ENCODE measurements at regions not wholly inside any gene's neighbourhood (a gene's known extent, or its start where the extent isn't known, plus 50 kb on each side); places are given as distances from the start of the nearest gene placed in this dataset.
"Not testable (repeated sequence)": the region's sequence is repeated elsewhere in the genome, so short reads cannot be mapped to it uniquely, and the experiment has no call there.

GRCh38 chr3:177394231-177395024, 197.1 kb upstream of the TBL1XR1 start:
- DNase-seq (ENCODE audit: low read depth) = not testable (repeated sequence)

GRCh38 chr3:177396733-177397132, 199.5 kb upstream of the TBL1XR1 start:
- no peak for DNase-seq (ENCODE audit: low read depth)

- no peak for DNase-seq (ENCODE audit: low read depth)
Observed at GRCh38 chr3:177401375-177401774, 204.1 kb upstream of the TBL1XR1 start.

- no peak for DNase-seq (ENCODE audit: low read depth)
Observed at GRCh38 chr3:177402533-177402932, 205.3 kb upstream of the TBL1XR1 start.

GRCh38 chr3:177405191-177405672, 207.9 kb upstream of the TBL1XR1 start:
- DNase-seq (ENCODE audit: low read depth) = no peak

- DNase-seq (ENCODE audit: low read depth) = no peak
Observed at GRCh38 chr3:177410730-177411129, 213.4 kb upstream of the TBL1XR1 start.

- no peak for DNase-seq (ENCODE audit: low read depth)
Observed at GRCh38 chr3:177411201-177411600, 213.9 kb upstream of the TBL1XR1 start.

- DNase-seq (ENCODE audit: low read depth) = not testable (repeated sequence)
Observed at GRCh38 chr3:177412677-177413170, 215.4 kb upstream of the TBL1XR1 start.

GRCh38 chr3:177414093-177414492, 216.8 kb upstream of the TBL1XR1 start:
- no peak for DNase-seq (ENCODE audit: low read depth)

GRCh38 chr3:177418787-177419186, 221.5 kb upstream of the TBL1XR1 start:
- DNase-seq (ENCODE audit: low read depth) = no peak

GRCh38 chr3:177419904-177420601, 222.8 kb upstream of the TBL1XR1 start:
- DNase-seq (ENCODE audit: low read depth) = no peak

- DNase-seq (ENCODE audit: low read depth) = no peak
Observed at GRCh38 chr3:177420651-177421480, 223.6 kb upstream of the TBL1XR1 start.

GRCh38 chr3:177421481-177421785, 224.2 kb upstream of the TBL1XR1 start:
- DNase-seq (ENCODE audit: low read depth) = no peak

GRCh38 chr3:177424521-177424920, 227.2 kb upstream of the TBL1XR1 start:
- no peak for DNase-seq (ENCODE audit: low read depth)

GRCh38 chr3:177425042-177425441, 227.8 kb upstream of the TBL1XR1 start:
- no peak for DNase-seq (ENCODE audit: low read depth)

GRCh38 chr3:177426106-177426877, 229.0 kb upstream of the TBL1XR1 start:
- DNase-seq (ENCODE audit: low read depth) = no peak

- no peak for DNase-seq (ENCODE audit: low read depth)
Observed at GRCh38 chr3:177426878-177427495, 229.7 kb upstream of the TBL1XR1 start.

- peak; percentile 25 for DNase-seq (ENCODE audit: low read depth)
Observed at GRCh38 chr3:177427540-177427939, 230.3 kb upstream of the TBL1XR1 start.

GRCh38 chr3:177429079-177429478, 231.8 kb upstream of the TBL1XR1 start:
- DNase-seq (ENCODE audit: low read depth) = no peak

GRCh38 chr3:177429771-177430170, 232.5 kb upstream of the TBL1XR1 start:
- DNase-seq (ENCODE audit: low read depth) = no peak

- DNase-seq (ENCODE audit: low read depth) = no peak
Observed at GRCh38 chr3:177430653-177431052, 233.4 kb upstream of the TBL1XR1 start.

Data from Daoy (cell line).